Astrocyte (in vitro differentiated cells and primary cell): ENCODE measurements at regions not wholly inside any gene's neighbourhood (a gene's known extent, or its start where the extent isn't known, plus 50 kb on each side); places are given as distances from the start of the nearest gene placed in this dataset.

Experiments used
- DNase-seq: peaks from one replicate; pipeline ENCODE4 v3.0.0-alpha.2; 2010; ENCODE audit warnings: low read depth
- FAIRE-seq: peaks from 2 replicates; lab custom pipeline; 2011; peaks lifted over from hg19 to GRCh38; lab: Jason Lieb, UNC
- H2AFZ ChIP-seq: 2 replicates; pipeline ENCODE4 v1.6.0; 2012; ENCODE audit warnings: low read depth, low read length, inconsistent platforms
- H3K27ac ChIP-seq: 2 replicates; pipeline ENCODE4 v1.5.1; 2011; ENCODE audit warnings: low read depth, low read length, inconsistent platforms
- H3K27me3 ChIP-seq: 2 replicates; pipeline ENCODE4 v1.6.0; 2011; ENCODE audit warnings: low read length, inconsistent platforms; ENCODE audit not compliant: insufficient read depth
- H3K36me3 ChIP-seq: 2 replicates; pipeline ENCODE4 v1.5.1; 2011; ENCODE audit warnings: low read length, inconsistent platforms; ENCODE audit not compliant: insufficient read depth
- H3K4me1 ChIP-seq: 2 replicates; pipeline ENCODE4 v1.5.1; 2011; ENCODE audit warnings: low read length, inconsistent platforms; ENCODE audit not compliant: insufficient read depth
- H3K4me2 ChIP-seq: 2 replicates; pipeline ENCODE4 v1.6.0; 2012; ENCODE audit warnings: low read length, inconsistent platforms
- H3K4me3 ChIP-seq: 2 replicates; pipeline ENCODE4 v1.5.1; 2011; ENCODE audit warnings: low read depth, mild to moderate bottlenecking, low read length, inconsistent platforms; ENCODE audit not compliant: insufficient read depth
- H3K79me2 ChIP-seq: 2 replicates; pipeline ENCODE4 v1.6.0; 2012; ENCODE audit warnings: mild to moderate bottlenecking, low read length, inconsistent platforms; ENCODE audit not compliant: insufficient read depth
- H3K9ac ChIP-seq: 2 replicates; pipeline ENCODE4 v1.6.0; 2012; ENCODE audit warnings: mild to moderate bottlenecking, low read length, inconsistent platforms
- H3K9me3 ChIP-seq: 2 replicates; pipeline ENCODE4 v1.5.1; 2012; ENCODE audit warnings: low read depth, mild to moderate bottlenecking, low read length, inconsistent platforms; ENCODE audit not compliant: insufficient read depth
- H4K20me1 ChIP-seq: 2 replicates; pipeline ENCODE4 v1.6.0; 2012; ENCODE audit warnings: low read length, inconsistent platforms; ENCODE audit not compliant: insufficient read depth
- H3K27ac Mint-ChIP-seq: one replicate; pipeline ENCODE4 v1.8.0; 2021; ENCODE audit warnings: mild to moderate bottlenecking, mixed read lengths; ENCODE audit not compliant: unreplicated experiment
- H3K27me3 Mint-ChIP-seq: one replicate; pipeline ENCODE4 v1.8.0; 2021; ENCODE audit warnings: low read depth, mixed read lengths; ENCODE audit not compliant: unreplicated experiment
- H3K36me3 Mint-ChIP-seq: one replicate; pipeline ENCODE4 v1.8.0; 2021; ENCODE audit warnings: low read depth, mixed read lengths; ENCODE audit not compliant: unreplicated experiment
- H3K4me1 Mint-ChIP-seq: one replicate; pipeline ENCODE4 v1.8.0; 2021; ENCODE audit warnings: low read depth, mixed read lengths; ENCODE audit not compliant: unreplicated experiment
- H3K4me3 Mint-ChIP-seq: one replicate; pipeline ENCODE4 v1.8.0; 2021; ENCODE audit warnings: mild to moderate bottlenecking, moderate library complexity, mixed read lengths; ENCODE audit not compliant: unreplicated experiment
- H3K9me3 Mint-ChIP-seq: one replicate; pipeline ENCODE4 v1.8.0; 2021; ENCODE audit warnings: mild to moderate bottlenecking, mixed read lengths; ENCODE audit not compliant: unreplicated experiment
- CTCF ChIP-seq: IDR thresholded peaks from 2 replicates; pipeline ENCODE4 v1.5.1; 2011; ENCODE audit warnings: low read depth, mild to moderate bottlenecking, inconsistent platforms, low read length, moderate library complexity; ENCODE audit not compliant: insufficient read depth
- EZH2 ChIP-seq: IDR thresholded peaks from 2 replicates; pipeline ENCODE4 v1.6.1; 2012; ENCODE audit warnings: mild to moderate bottlenecking, low read length, inconsistent platforms; ENCODE audit not compliant: insufficient read depth

DNA sequence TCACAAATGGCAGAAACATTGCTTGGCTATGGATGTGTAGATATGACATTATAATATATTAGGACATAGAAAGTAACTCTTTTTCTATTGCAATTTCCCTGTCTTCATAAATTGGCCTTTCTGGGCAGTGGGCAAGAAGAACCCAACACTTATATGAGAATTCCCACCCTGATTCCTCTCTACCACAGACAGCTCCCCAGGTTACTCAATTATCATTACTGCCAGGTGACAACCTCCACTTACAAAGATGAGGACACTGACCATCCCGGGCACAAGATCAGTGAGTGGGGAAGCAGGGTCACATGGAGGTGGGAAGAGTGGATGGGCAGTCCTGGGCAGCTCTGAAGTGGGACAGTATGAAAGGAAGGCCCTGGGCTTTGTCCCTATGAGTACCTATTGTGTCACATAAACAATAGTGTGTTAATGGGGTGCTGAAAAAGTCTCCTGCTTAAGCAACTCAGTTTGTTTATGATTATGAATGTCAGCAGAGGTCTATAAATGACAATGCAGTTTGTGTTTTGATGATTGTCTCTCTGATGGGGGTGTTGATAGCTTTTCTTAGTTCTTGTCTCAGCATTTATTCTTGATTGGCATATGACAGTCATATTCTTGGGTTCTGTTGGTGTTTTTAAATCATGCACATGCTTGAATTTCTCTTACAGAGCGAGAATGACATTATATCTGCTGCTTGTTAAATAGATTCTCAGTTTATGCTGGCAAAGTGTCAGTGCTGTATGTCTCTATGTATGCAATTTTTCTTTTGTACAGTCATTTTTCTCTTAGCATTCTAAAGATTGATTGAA, 99.9 kb downstream of the SLIT2 start:
- Mint-ChIP-seq H3K27me3 (no peaks in the 10 kb centered on the region), H3K27ac (no peak overlapping the region), H3K4me3 (no peak overlapping the region), H3K36me3 (no peaks in the 10 kb centered on the region), H3K9me3 (no peaks in the 10 kb centered on the region), H3K4me1 (no peaks in the 10 kb centered on the region)
- no peaks in the 10 kb centered on the region for H3K36me3 ChIP-seq
- no peak overlapping the region for H3K4me2 ChIP-seq
- H3K4me3 ChIP-seq: no peak overlapping the region
- no peak overlapping the region for H3K27ac ChIP-seq
- H2AFZ ChIP-seq: no peak overlapping the region
- no peaks in the 10 kb centered on the region for H3K27me3 ChIP-seq
- H3K9me3 ChIP-seq: no peaks in the 10 kb centered on the region
- no peaks in the 10 kb centered on the region for H3K4me1 ChIP-seq
- TF ChIP-seq EZH2: no peak
- TF ChIP-seq CTCF: no peak
- DNase-seq: no peak
- H3K9ac ChIP-seq: no peak overlapping the region
- H4K20me1 ChIP-seq: no peaks in the 10 kb centered on the region
- FAIRE-seq: no peak
- no peaks in the 10 kb centered on the region for H3K79me2 ChIP-seq

- Histone ChIP-seq H3K4me2 (no peak overlapping the region), H3K79me2 (no peaks in the 10 kb centered on the region), H2AFZ (no peak overlapping the region), H3K4me1 (no peaks in the 10 kb centered on the region), H4K20me1 (no peaks in the 10 kb centered on the region), H3K9ac (no peak overlapping the region), H3K9me3 (no peaks in the 10 kb centered on the region), H3K27me3 (no peaks in the 10 kb centered on the region), H3K36me3 (no peaks in the 10 kb centered on the region), H3K4me3 (no peak overlapping the region), H3K27ac (no peak overlapping the region)
- no peak for FAIRE-seq
- no peaks in the 10 kb centered on the region for H3K9me3 Mint-ChIP-seq
- TF ChIP-seq EZH2 (no peak), CTCF (no peak)
- DNase-seq: no peak
- no peak overlapping the region for H3K4me3 Mint-ChIP-seq
- no peaks in the 10 kb centered on the region for H3K36me3 Mint-ChIP-seq
- H3K27me3 Mint-ChIP-seq: no peaks in the 10 kb centered on the region
- peaks cover 1% of the 10 kb centered on the region for H3K4me1 Mint-ChIP-seq
- H3K27ac Mint-ChIP-seq: no peak overlapping the region
Observed at GRCh38 chr4:20352163-20352431, 100.4 kb downstream of the SLIT2 start.

DNA sequence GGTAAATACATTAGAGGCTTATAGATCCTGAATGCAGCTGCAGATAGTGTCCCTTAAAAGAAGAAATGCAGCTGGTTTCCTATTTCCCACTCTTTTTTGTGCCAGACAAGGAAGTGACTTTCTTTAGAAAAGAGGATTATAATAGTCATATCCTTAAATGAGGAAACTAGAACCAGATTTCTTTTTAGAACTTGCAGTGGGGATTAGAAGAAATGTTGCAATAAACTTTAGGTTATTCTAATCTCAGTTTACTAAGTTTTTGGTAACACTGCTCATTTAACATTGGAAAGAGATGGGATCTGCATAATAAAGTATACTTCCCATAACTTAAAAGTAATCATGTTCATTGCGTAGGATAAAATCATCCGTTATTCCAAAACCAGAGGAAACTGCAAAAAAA, 101.9 kb downstream of the SLIT2 start:
- Histone ChIP-seq H3K4me2 (no peak overlapping the region), H3K79me2 (no peaks in the 10 kb centered on the region), H3K9ac (no peak overlapping the region), H4K20me1 (no peaks in the 10 kb centered on the region), H3K9me3 (no peaks in the 10 kb centered on the region), H3K27ac (no peak overlapping the region), H3K4me1 (no peaks in the 10 kb centered on the region), H2AFZ (no peak overlapping the region), H3K27me3 (no peaks in the 10 kb centered on the region), H3K36me3 (no peaks in the 10 kb centered on the region), H3K4me3 (no peak overlapping the region)
- FAIRE-seq: no peak
- no peak for DNase-seq
- H3K27ac Mint-ChIP-seq: no peak overlapping the region
- H3K4me3 Mint-ChIP-seq: no peak overlapping the region
- no peaks in the 10 kb centered on the region for H3K27me3 Mint-ChIP-seq
- no peaks in the 10 kb centered on the region for H3K9me3 Mint-ChIP-seq
- H3K36me3 Mint-ChIP-seq: no peaks in the 10 kb centered on the region
- peaks cover 1% of the 10 kb centered on the region for H3K4me1 Mint-ChIP-seq
- TF ChIP-seq EZH2 (no peak), CTCF (no peak)
